ENCODE measurements at regions not wholly inside any gene's neighbourhood (a gene's known extent, or its start where the extent isn't known, plus 50 kb on each side); places are given as distances from the start of the nearest gene placed in this dataset.

GRCh38 chr9:2319421-2319820, 302.2 kb upstream of the VLDLR start:
- DNase-seq, result no peak

- DNase-seq, result no peak
Observed at GRCh38 chr9:2320114-2320513, 301.5 kb upstream of the VLDLR start.

GRCh38 chr9:2320632-2321031, 301.0 kb upstream of the VLDLR start:
- no peak for DNase-seq

GRCh38 chr9:2321523-2322148, 300.0 kb upstream of the VLDLR start:
- no peak for DNase-seq

GRCh38 chr9:2324742-2325141, 296.8 kb upstream of the VLDLR start:
- DNase-seq, result no peak

- no peak for DNase-seq
Observed at GRCh38 chr9:2332663-2333062, 288.9 kb upstream of the VLDLR start.

GRCh38 chr9:2335260-2335659, 286.3 kb upstream of the VLDLR start:
- DNase-seq, result no peak

- DNase-seq, result no peak
Observed at GRCh38 chr9:2336055-2336454, 285.5 kb upstream of the VLDLR start.

GRCh38 chr9:2337131-2337530, 284.5 kb upstream of the VLDLR start:
- DNase-seq, result no peak

- DNase-seq, result no peak
Observed at GRCh38 chr9:2337627-2338026, 284.0 kb upstream of the VLDLR start.

GRCh38 chr9:2338777-2339365, 282.7 kb upstream of the VLDLR start:
- DNase-seq, result no peak

- no peak for DNase-seq
Observed at GRCh38 chr9:2339416-2339815, 282.2 kb upstream of the VLDLR start.

- no peak for DNase-seq
Observed at GRCh38 chr9:2340046-2340760, 281.4 kb upstream of the VLDLR start.

- DNase-seq, result no peak
Observed at GRCh38 chr9:2341126-2341525, 280.5 kb upstream of the VLDLR start.

GRCh38 chr9:2341956-2342355, 279.6 kb upstream of the VLDLR start:
- no peak for DNase-seq

- DNase-seq, result no peak
Observed at GRCh38 chr9:2343756-2344155, 277.8 kb upstream of the VLDLR start.

GRCh38 chr9:2344436-2344835, 277.2 kb upstream of the VLDLR start:
- DNase-seq, result no peak

GRCh38 chr9:2345013-2345412, 276.6 kb upstream of the VLDLR start:
- no peak for DNase-seq

- no peak for DNase-seq
Observed at GRCh38 chr9:2346277-2346913, 275.2 kb upstream of the VLDLR start.

- DNase-seq, result no peak
Observed at GRCh38 chr9:2351324-2351723, 270.3 kb upstream of the VLDLR start.

- no peak for DNase-seq
Observed at GRCh38 chr9:2354216-2354615, 267.4 kb upstream of the VLDLR start.

GRCh38 chr9:2354856-2355696, 266.5 kb upstream of the VLDLR start:
- DNase-seq, result no peak

GRCh38 chr9:2355697-2355983, 265.9 kb upstream of the VLDLR start:
- no peak for DNase-seq

Measured in NCI-H1092 (cell line).